G401 (cell line): ENCODE measurements at regions not wholly inside any gene's neighbourhood (a gene's known extent, or its start where the extent isn't known, plus 50 kb on each side); places are given as distances from the start of the nearest gene placed in this dataset.
"Not testable (repeated sequence)": the region's sequence is repeated elsewhere in the genome, so short reads cannot be mapped to it uniquely, and the experiment has no call there.

ENCODE experiments used
- DNase-seq: peaks from one replicate; pipeline ENCODE4 v3.0.0-alpha.2; 2015; ENCODE audit warnings: low spot score
- in situ Hi-C: cut with HindIII; loops from 2 replicates; pipeline ENCODE4 v1.10.0; 2016; ENCODE audit warnings: low sequenced_read_pairs, mixed read lengths

- no peak for DNase-seq
- in situ Hi-C loops: no loop called here
Observed at GRCh38 chr3:170814822-170815221, 55.2 kb downstream of the RPL22L1 start.

DNA sequence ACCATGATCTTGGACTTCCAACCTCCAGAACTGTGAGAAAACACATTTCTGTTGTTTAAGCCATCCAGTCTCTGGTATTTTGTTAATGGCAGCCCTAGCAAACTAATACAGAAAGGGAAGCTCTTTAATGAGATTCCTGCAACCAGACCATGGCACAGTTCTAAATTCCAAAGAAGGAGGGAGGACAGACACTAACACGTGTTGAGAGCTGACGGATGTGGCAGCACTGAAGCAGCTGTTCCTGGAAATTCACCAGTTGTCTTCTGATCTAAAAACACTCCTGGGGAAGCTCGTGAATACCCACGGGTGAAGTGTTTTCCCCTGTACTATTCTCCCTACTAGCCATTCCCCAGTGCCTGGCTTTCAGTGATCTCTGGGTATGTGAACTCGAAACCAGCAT is 56.7 kb downstream of the RPL22L1 start:
- in situ Hi-C loops: no loop called here
- no peak for DNase-seq

GRCh38 chr3:170811928-170812591 is 57.9 kb downstream of the RPL22L1 start:
- peak; percentile 78 for DNase-seq
- in situ Hi-C loops: no loop called here

GRCh38 chr3:170811515-170811914 is 58.5 kb downstream of the RPL22L1 start:
- no peak for DNase-seq

DNA sequence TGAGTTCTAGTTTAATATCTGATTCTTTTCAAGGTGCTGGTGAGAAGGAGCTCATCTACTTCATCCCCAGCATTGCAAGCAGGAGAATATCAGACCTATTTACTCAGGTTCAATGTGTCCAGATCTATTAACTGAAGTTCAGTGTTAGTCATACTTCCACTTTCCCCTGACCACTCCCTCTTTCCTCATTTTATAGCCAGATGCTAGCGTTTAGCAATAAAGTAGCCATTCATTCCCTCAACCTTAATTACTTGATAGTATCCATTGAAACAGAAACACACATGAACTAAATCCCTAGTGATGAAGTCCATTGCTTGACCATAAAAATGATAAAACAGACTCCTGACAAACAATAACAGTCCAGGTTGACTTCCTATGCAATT is 60.0 kb downstream of the RPL22L1 start:
- DNase-seq: no peak
- in situ Hi-C loops: no loop called here

More at GRCh38 chr3:170811515-170811914, 58.5 kb downstream of the RPL22L1 start:
- in situ Hi-C loops: no loop called here

GRCh38 chr3:170809007-170809974 is 60.7 kb downstream of the RPL22L1 start:
- peak; percentile 69 for DNase-seq
- in situ Hi-C loops: no loop called here

GRCh38 chr3:170808041-170808440 is 62.0 kb downstream of the RPL22L1 start:
- in situ Hi-C loops: no loop called here

GRCh38 chr3:170806676-170807075 is 63.3 kb downstream of the RPL22L1 start:
- DNase-seq: no peak
- in situ Hi-C loops: no loop called here

More at GRCh38 chr3:170808041-170808440, 62.0 kb downstream of the RPL22L1 start:
- no peak for DNase-seq

DNA sequence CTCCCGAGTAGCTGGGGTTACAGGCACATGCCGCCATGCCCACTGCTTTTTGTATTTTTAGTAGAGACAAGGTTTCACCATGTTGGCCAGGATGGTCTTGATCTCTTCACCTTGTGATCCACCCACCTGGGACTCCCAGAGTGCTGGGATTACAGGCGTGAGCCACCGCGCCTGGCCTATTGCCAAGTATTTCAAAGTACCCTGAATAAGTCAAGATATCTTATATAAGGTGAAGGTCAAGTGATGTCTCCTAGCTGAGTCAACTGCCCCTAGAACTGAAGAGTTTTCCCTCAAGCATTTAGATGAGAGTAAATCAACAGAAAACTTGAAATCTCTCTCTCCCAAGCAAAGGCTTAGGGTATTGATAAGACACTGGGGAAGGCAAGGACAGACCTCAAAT is 63.9 kb downstream of the RPL22L1 start:
- in situ Hi-C loops: no loop called here
- no peak for DNase-seq

- in situ Hi-C loops, DNase-seq: not testable (repeated sequence)
Observed at GRCh38 chr3:170805296-170805695, 64.7 kb downstream of the RPL22L1 start.

GRCh38 chr3:170804634-170805033 is 65.4 kb downstream of the RPL22L1 start:
- DNase-seq, in situ Hi-C loops: not testable (repeated sequence)

DNA sequence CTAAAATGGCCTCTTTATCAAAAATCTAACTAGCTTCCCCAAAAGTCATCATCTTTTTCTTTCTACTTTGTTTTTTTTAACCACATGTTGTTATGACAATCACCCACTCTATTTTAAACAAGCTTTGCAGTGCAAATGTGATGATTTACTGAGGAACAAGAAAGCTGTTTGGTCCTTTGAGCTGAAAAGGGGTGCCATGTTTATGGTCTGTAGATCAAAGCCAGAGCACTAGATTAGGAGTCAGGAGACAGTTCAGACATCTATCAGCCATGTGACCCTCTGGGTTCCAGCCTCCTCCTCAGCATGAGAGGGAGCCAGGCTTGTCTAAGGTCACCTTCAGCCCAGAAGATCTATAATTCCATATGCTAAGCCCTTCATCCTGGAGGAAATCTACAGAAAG is 65.9 kb downstream of the RPL22L1 start:
- DNase-seq: no peak
- in situ Hi-C loops: no loop called here

DNA sequence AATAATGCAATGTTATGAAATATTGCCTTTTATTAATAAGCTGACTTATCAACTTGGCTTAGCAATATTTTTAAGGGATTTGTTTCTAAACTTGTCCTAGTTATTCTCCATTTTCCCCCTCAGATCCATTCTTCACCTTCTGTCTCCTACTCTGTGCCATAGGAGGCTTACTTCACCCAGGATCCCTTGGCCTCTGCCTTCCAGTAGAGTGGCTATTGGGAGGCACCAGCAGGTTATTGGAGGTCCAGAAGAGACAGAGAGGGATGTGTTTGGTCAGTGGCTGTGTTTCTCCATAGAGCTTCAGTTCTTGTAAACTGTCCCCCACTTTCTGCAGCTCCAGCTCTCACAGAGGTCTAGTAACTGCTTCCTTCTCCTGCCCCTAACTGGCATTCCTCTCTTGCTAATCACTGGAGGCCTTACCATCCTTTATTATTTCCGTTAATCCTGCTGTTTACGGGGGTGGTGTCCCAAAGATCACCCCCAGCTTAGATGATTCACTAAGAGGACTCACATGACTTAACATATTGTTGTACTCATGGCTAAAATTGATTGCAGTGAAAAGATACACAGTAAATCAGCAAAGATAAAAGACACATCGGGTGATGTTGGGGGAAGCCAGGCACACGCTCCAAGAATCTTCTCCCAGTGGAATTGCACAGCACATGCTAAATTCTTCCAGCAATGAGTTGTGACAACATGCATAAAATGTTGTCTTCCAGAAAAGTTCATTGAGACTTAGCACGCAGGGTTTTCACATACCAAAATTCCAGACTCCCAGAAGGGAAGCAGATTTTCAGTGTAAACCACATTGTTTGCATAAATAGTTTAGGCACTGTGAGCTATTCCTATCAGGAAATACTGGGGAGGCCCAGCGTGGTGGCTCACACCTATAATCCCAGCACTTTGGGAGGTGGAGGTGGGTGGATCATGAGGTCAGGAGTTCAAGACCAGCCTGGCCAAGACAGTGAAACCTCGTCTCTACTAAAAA is 67.5 kb downstream of the RPL22L1 start:
- in situ Hi-C loops: no loop called here
- no peak for DNase-seq

DNA sequence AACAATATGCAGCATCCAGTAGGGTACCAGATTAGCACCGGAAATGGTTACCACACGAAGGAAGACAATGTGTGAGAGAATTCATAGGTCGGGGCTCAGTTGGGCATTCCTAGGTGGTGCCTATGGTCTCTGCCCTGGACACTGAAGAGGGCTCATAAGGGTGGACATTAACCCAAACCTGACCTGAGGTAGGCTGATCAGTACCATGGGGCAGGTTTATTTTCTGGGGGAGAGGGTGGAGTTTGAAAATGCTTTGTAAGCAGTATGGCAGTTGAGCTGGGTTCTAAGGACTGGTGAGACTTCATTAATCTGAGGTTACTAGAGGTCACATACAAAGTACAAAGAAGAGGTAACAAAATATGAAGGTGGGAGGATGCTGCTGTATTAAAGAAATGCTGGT is 68.4 kb downstream of the RPL22L1 start:
- no peak for DNase-seq
- in situ Hi-C loops: no loop called here

- DNase-seq, in situ Hi-C loops: not testable (repeated sequence)
Observed at GRCh38 chr3:170800275-170800674, 69.7 kb downstream of the RPL22L1 start.

DNA sequence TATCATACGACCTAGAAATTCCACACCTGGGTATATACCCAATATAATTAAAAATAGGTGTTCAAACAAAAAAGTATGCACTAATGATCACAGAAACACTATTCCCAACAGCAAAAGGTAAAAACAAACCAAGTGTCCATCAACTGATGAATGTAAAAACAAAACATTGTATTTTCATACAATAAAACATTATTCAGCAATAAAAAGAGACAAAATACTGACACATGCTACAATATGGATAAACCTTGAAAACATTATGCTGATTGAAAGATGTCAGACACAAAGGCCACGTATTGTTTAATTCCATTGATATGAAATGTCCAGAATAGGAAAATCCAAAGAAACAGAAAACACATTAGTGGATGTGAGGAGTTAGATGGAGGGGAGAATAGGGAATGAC is 71.0 kb downstream of the RPL22L1 start:
- no peak for DNase-seq
- in situ Hi-C loops: no loop called here

DNA sequence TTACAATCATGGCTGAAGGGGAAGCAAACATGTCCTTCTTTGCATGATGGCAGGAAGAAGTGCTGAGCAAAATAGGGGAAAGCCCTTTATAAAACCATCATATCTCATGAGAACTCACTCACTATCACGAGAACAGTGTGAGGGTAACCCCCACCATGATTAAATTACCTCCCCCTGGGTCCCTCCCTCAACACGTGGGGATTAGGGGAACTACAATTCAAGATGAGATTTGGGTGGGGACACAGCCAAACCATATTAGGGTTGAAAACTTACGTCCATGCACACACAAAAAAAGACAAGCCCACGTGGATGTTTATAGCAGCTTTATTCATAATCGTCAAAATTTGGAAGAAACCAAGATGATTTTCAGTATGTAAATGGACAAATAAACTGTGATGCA is 72.3 kb downstream of the RPL22L1 start:
- in situ Hi-C loops: no loop called here
- DNase-seq: no peak

DNA sequence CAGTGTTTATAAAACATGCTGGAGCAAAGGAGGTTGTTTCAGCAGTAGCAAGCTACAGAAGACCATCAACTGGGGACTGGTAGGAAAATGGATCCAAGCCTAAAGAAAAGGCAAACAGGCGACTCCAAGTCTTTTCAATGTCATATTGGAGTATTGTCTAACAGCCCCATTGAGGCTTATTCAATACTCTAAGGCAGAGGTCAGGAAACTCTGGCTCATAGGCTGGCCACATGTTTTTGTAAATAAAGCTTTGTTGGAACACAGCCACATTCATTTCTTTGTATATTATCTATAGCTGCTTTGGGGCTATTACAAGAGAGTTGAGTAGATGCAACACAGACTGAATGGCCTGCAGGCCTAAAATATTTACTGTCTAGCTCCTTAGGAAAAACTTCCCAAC is 77.5 kb downstream of the RPL22L1 start:
- DNase-seq: no peak
- in situ Hi-C loops: no loop called here

- in situ Hi-C loops: no loop called here
- DNase-seq: no peak
Observed at GRCh38 chr3:170790647-170791046, 79.3 kb downstream of the RPL22L1 start.
